Spleen (tissue), 7 donors: ENCODE measurements at regions not wholly inside any gene's neighbourhood (a gene's known extent, or its start where the extent isn't known, plus 50 kb on each side); places are given as distances from the start of the nearest gene placed in this dataset.

ENCODE experiments used
- POLR2AphosphoS5 ChIP-seq, 3 donors: sonication (generic); formaldehyde crosslinking; IDR thresholded peaks; one replicate each; pipeline ENCODE4 v1.5.1; 2017; ENCODE audit warnings: antibody characterized with exemption in 3 of 3
- TF ChIP-seq, protein P1 (sequence below), 11 experiments: fragments of 200-600 bp in 7 of 11; fragments of 450-650 bp in 4 of 11; sonication (generic) in 4 of 11; IDR thresholded peaks in 8 of 11; conservative IDR thresholded peaks in 3 of 11; 1 replicate in 7 of 11; 2 replicates in 4 of 11; pipeline versions ENCODE4 v1.4.0 to v1.8.0; 2016 to 2021; ENCODE audit warnings: antibody characterized with exemption in 11 of 11, inconsistent platforms in 4 of 11, mild to moderate bottlenecking in 1 of 11
- donor health status: DM: no; HTN: no; CAD: no; lungs with moderate emphysema.
- donor health status: DM: no; HTN: no; CAD: no.
- donor health status: DM: no; HTN: no; CAD: no.

DNA sequence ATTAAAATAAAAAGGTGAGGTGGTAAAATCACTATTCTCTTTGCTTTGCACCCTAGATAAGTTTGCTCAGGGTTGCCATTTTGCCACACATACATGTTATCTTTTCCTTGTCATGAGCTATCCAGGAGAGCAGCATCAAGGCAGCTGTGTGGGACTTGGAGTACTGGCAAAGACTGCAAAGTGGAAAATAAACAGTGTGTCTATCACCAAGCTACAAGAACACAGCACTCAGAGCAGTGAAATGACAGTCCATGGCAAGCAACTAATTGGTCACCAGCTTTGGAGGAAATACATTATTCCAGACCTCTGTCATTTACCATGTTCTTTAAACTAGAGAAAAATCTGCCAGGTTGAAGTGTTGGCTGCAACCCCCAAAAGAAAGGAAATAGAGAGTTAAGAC, 687.8 kb upstream of the FANCL start:
- TF ChIP-seq, protein P1, sequence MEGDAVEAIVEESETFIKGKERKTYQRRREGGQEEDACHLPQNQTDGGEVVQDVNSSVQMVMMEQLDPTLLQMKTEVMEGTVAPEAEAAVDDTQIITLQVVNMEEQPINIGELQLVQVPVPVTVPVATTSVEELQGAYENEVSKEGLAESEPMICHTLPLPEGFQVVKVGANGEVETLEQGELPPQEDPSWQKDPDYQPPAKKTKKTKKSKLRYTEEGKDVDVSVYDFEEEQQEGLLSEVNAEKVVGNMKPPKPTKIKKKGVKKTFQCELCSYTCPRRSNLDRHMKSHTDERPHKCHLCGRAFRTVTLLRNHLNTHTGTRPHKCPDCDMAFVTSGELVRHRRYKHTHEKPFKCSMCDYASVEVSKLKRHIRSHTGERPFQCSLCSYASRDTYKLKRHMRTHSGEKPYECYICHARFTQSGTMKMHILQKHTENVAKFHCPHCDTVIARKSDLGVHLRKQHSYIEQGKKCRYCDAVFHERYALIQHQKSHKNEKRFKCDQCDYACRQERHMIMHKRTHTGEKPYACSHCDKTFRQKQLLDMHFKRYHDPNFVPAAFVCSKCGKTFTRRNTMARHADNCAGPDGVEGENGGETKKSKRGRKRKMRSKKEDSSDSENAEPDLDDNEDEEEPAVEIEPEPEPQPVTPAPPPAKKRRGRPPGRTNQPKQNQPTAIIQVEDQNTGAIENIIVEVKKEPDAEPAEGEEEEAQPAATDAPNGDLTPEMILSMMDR (IDR thresholded peaks at IDR 0.05 in 8 of 11, conservative IDR thresholded peaks at IDR 0.05 in 3 of 11) = no peak
- no peak for TF ChIP-seq POLR2AphosphoS5 (IDR thresholded peaks at IDR 0.05)
